Effector memory CD8-positive, alpha-beta T cell (primary cell): ENCODE measurements at regions not wholly inside any gene's neighbourhood (a gene's known extent, or its start where the extent isn't known, plus 50 kb on each side); places are given as distances from the start of the nearest gene placed in this dataset.

Experiments used
- ATAC-seq: fragments of 150-1000 bp; cut with Tn5 transposase; replicated peaks from 2 replicates; pipeline ENCODE4 v1.10.0; 2021; ENCODE audit warnings: mild to moderate bottlenecking, moderate library complexity
- DNase-seq, 3 experiments: peaks; one replicate each; pipeline ENCODE4 v3.0.0; 2021
- H3K27ac Mint-ChIP-seq, 2 donors: one replicate each; pipeline ENCODE4 v1.8.0; 2022; ENCODE audit warnings: mild to moderate bottlenecking in 2 of 2, mixed read lengths in 2 of 2, moderate library complexity in 2 of 2
- H3K27me3 Mint-ChIP-seq, 2 donors: one replicate each; pipeline ENCODE4 v1.8.0; 2022; ENCODE audit warnings: mixed read lengths in 2 of 2
- H3K36me3 Mint-ChIP-seq: one replicate; pipeline ENCODE4 v1.8.0; 2022; ENCODE audit warnings: mild to moderate bottlenecking, moderate library complexity, mixed read lengths; ENCODE audit not compliant: insufficient read depth
- H3K4me1 Mint-ChIP-seq, 2 donors: one replicate each; pipeline ENCODE4 v1.8.0; 2022; ENCODE audit warnings: low read depth in 2 of 2, mixed read lengths in 2 of 2
- H3K4me3 Mint-ChIP-seq, 2 donors: one replicate each; pipeline ENCODE4 v1.8.0; 2022; ENCODE audit warnings: mild to moderate bottlenecking in 2 of 2, mixed read lengths in 2 of 2, moderate library complexity in 2 of 2
- H3K9me3 Mint-ChIP-seq, 2 donors: one replicate each; pipeline ENCODE4 v1.8.0; 2022; ENCODE audit warnings: mixed read lengths in 2 of 2

GRCh38 chr1:39104158-39105060 is 78.3 kb downstream of the NDUFS5 start:
- Mint-ChIP-seq H3K27ac (no peak overlapping the region), H3K4me3 (peak overlapping the region; percentile 0 to 44), H3K27me3 (peaks cover 0 to 7% of the 10 kb centered on the region in 2 donors), H3K9me3 (no peaks in the 10 kb centered on the region), H3K36me3 (peaks cover 3% of the 10 kb centered on the region), H3K4me1 (peaks cover 11 to 17% of the 10 kb centered on the region in 2 donors)
- DNase-seq (no peak), ATAC-seq (no peak)

DNA sequence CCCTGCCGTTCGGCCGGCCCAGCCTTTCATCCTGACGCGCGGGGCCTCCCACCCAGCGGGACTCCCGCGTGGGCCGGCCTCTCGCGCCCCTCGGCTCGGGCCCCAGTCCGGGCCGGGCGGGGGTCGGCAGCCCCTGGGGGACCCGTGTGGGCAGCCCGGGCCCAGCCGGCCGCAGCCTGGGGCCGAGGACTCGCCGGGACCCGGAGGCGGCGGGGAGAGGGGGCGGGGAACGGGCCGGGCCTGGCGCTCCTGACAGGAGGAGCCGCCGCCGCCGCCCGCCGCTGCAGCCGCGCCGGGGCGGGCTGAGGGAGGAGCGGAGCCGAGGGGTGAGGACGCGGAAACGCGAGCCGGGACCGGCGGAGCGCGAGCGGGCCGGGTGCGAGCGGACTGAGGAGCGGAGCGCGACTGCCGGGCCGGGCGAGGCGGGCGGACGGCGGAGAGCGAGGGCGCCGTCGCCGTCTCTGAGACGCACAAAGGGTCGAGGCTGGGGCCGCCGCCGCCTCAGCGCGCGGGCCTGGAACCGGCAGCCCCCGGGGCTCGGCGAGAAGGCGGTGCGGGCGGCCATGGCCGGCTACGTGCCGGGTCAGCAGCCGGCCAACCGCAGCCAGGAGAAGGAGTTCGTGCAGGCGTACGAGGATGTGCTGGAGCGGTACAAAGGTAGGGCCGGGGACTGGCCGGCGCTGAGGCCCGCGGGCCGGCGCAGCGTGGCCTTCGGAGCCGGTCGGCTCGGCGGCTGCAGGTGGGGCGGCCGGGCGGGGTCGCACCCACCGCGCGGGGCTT is 79.1 kb downstream of the NDUFS5 start:
- Mint-ChIP-seq H3K27me3 (peaks cover 0 to 7% of the 10 kb centered on the region in 2 donors), H3K27ac (peak overlapping the region; percentile 46 to 82), H3K9me3 (no peaks in the 10 kb centered on the region), H3K4me3 (peak overlapping the region in 1 of 2 donors; percentile 83), H3K4me1 (peaks cover 11 to 17% of the 10 kb centered on the region in 2 donors), H3K36me3 (no peaks in the 10 kb centered on the region)
- DNase-seq: peak; percentile 41 to 51 (median 43)
- ATAC-seq: peak; percentile 79

GRCh38 chr1:39105841-39106765 is 80.0 kb downstream of the NDUFS5 start:
- peak; percentile 12 to 24 (median 21) for DNase-seq
- H3K4me1 Mint-ChIP-seq: peaks cover 11 to 17% of the 10 kb centered on the region in 2 donors
- H3K27ac Mint-ChIP-seq: peak overlapping the region; percentile 46 to 82
- ATAC-seq: peak; percentile 54
- H3K27me3 Mint-ChIP-seq: peaks cover 0 to 7% of the 10 kb centered on the region in 2 donors
- no peaks in the 10 kb centered on the region for H3K9me3 Mint-ChIP-seq
- H3K4me3 Mint-ChIP-seq: peak overlapping the region in 1 of 2 donors; percentile 83
- no peaks in the 10 kb centered on the region for H3K36me3 Mint-ChIP-seq

DNA sequence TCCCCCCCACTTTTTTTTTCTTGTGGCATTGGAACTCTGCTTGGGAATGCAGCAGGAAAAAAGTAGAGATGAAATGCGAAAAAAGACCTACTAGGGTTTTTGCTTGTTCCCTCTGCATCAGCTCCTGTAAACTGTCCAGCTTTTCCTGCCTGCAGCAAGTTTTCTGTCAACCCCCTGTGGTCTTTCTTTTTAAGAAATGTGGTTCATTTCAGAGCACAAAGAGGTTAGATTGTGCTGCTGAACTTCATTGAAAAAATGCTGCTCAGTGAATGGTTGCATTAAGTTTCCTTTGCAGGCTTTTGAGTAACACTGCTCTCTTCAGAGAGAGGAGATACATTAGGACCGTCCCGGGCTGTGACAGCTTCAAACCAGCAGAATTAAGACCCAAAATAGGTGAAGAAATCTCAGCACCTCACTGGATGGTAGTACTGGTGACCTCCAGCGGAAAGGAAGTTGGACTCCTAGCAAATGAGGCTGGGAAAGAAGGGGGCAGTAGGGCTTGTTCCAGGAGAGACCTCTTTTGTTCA is 80.7 kb downstream of the NDUFS5 start:
- no peak overlapping the region for H3K27ac Mint-ChIP-seq
- no peak overlapping the region for H3K4me3 Mint-ChIP-seq
- no peaks in the 10 kb centered on the region for H3K9me3 Mint-ChIP-seq
- ATAC-seq (no peak), DNase-seq (no peak)
- H3K36me3 Mint-ChIP-seq: no peaks in the 10 kb centered on the region
- peaks cover 11 to 17% of the 10 kb centered on the region in 2 donors for H3K4me1 Mint-ChIP-seq
- peaks cover 0 to 7% of the 10 kb centered on the region in 2 donors for H3K27me3 Mint-ChIP-seq

DNA sequence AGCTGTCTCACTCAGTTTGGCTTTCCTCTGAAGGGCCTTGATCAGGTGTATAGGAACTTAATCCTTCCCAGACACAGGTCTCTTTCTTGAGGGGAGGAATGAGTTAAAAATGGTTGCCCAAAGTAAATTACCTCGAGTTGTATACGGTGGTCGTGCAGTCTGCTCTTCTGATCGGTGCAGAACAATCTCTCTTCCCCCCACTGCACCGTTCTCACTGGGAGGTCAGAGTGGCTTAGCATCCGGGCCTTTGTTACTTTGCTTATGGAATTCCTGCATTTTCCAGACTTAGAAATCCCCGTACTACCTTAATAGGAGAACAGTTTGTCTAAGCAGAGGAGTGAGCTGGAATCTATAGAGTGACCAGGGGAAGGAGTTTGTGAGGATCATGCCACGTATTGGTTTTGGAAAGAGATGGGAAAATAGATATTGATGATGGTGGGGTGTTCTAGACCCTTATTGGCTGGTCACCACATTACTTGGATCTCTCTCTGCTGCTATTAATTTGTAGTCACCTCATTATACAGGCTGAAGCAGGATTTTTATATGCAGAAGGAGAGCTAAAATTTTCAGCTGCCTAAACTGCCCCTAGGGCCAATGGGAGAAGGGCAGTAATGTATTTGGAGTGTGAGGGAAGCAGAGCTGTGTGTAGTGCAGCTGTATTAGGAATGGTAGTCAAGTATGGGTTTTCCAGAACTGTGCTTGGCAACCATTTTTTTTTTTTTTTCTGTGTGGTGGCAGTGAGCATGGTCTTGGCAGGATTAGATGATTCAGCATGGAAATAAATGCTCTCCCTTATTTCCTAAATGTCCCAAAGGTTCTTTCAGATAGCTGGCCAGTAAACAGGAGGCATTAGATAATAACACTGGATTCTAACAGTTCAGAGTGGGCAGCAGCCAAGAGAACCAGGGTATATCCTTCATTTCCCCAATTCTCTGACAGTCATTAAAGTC is 81.5 kb downstream of the NDUFS5 start:
- ATAC-seq (no peak), DNase-seq (no peak)
- Mint-ChIP-seq H3K27ac (no peak overlapping the region), H3K27me3 (peaks cover 0 to 7% of the 10 kb centered on the region in 2 donors), H3K36me3 (no peaks in the 10 kb centered on the region), H3K4me3 (no peak overlapping the region), H3K4me1 (peaks cover 10 to 12% of the 10 kb centered on the region in 2 donors), H3K9me3 (no peaks in the 10 kb centered on the region)

GRCh38 chr1:39109644-39110043 is 83.5 kb downstream of the NDUFS5 start:
- H3K27me3 Mint-ChIP-seq: peaks cover 8 to 14% of the 10 kb centered on the region in 2 donors
- no peak overlapping the region for H3K4me3 Mint-ChIP-seq
- DNase-seq: no peak
- no peaks in the 10 kb centered on the region for H3K9me3 Mint-ChIP-seq
- no peak overlapping the region for H3K27ac Mint-ChIP-seq
- peaks cover 8% of the 10 kb centered on the region in 2 donors for H3K4me1 Mint-ChIP-seq
- no peaks in the 10 kb centered on the region for H3K36me3 Mint-ChIP-seq
- no peak for ATAC-seq

DNA sequence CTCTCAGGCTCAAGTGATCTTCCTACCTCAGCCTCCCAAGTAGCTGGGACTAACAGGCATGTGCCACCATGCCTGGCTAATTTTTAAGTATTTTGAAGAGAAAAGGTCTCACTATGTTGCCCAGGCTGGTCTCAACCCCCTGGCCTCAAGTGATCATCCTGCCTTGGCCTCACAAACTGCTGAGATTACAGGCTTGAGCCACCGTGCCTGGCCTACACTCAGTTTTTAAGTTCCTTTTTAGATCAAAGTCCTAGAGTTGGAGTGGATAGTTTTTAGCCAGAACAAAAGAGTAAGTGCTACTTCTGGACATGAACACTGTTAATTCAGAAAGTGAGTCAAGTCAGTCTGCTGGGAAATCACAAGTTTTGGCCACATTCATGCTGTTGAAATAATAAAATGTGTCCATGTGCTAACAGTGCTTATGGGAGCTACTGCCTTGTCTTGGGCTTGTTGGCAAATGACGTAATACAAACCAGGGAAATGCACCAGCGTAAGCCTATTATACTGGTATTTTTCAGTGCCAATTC is 84.2 kb downstream of the NDUFS5 start:
- no peak overlapping the region for H3K27ac Mint-ChIP-seq
- H3K27me3 Mint-ChIP-seq: peaks cover 8 to 14% of the 10 kb centered on the region in 2 donors
- no peaks in the 10 kb centered on the region for H3K9me3 Mint-ChIP-seq
- DNase-seq (no peak), ATAC-seq (no peak)
- no peak overlapping the region for H3K4me3 Mint-ChIP-seq
- H3K4me1 Mint-ChIP-seq: peaks cover 8% of the 10 kb centered on the region in 2 donors
- no peaks in the 10 kb centered on the region for H3K36me3 Mint-ChIP-seq

- H3K4me1 Mint-ChIP-seq: peaks cover 6% of the 10 kb centered on the region in 2 donors
- no peaks in the 10 kb centered on the region for H3K9me3 Mint-ChIP-seq
- no peaks in the 10 kb centered on the region for H3K36me3 Mint-ChIP-seq
- H3K27me3 Mint-ChIP-seq: peaks cover 8 to 13% of the 10 kb centered on the region in 2 donors
- ATAC-seq (no peak), DNase-seq (no peak)
- H3K27ac Mint-ChIP-seq: no peak overlapping the region
- H3K4me3 Mint-ChIP-seq: no peak overlapping the region
These were observed 84.7 kb downstream of the NDUFS5 start for GRCh38 chr1:39110882-39111281.

DNA sequence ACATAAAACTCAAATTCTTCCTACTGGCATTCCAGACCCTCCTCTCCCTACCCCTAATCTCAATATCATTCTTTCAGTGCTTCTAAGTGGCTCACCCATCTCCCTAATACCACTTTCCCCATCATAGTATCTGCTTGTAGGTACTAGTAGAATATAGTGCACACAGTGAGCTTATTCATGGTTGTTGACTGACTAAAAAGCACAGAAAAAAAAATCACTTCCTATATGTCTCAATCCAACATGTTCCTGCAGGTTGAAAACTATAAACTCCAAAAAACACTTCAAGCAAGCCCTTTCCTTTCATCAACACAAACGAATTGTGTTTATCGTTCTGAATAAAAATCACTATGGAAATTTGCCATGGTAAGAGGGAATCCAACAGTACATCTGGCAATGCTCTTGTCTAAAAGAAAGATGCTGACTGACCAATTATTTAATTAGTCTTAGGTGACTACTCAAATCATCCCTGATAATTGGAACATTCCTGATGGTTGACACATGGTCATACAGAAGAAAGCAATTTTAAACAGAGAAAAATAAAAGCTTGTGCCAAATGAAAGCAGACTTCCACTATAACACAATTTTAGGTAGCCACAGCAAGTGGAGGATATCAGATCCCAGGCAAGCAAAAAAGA is 87.1 kb downstream of the NDUFS5 start:
- no peak for DNase-seq
- Mint-ChIP-seq H3K9me3 (no peaks in the 10 kb centered on the region), H3K27ac (no peak overlapping the region), H3K4me3 (no peak overlapping the region), H3K36me3 (no peaks in the 10 kb centered on the region), H3K27me3 (peaks cover 7 to 8% of the 10 kb centered on the region in 2 donors), H3K4me1 (no peaks in the 10 kb centered on the region)
- ATAC-seq: no peak

GRCh38 chr1:39115271-39116110 is 89.0 kb upstream of the MACF1 start:
- Mint-ChIP-seq H3K4me1 (no peaks in the 10 kb centered on the region), H3K9me3 (no peaks in the 10 kb centered on the region), H3K4me3 (no peak overlapping the region), H3K27me3 (peaks cover 7 to 8% of the 10 kb centered on the region in 2 donors), H3K27ac (no peak overlapping the region), H3K36me3 (no peaks in the 10 kb centered on the region)
- DNase-seq (no peak), ATAC-seq (no peak)

- Mint-ChIP-seq H3K27ac (no peak overlapping the region), H3K4me3 (no peak overlapping the region), H3K36me3 (no peaks in the 10 kb centered on the region), H3K4me1 (no peaks in the 10 kb centered on the region), H3K27me3 (peaks cover 7 to 8% of the 10 kb centered on the region in 2 donors), H3K9me3 (no peaks in the 10 kb centered on the region)
- DNase-seq (no peak), ATAC-seq (no peak)
These were observed 88.3 kb upstream of the MACF1 start for GRCh38 chr1:39116116-39116607.
